ENCODE measurements at regions not wholly inside any gene's neighbourhood (a gene's known extent, or its start where the extent isn't known, plus 50 kb on each side); places are given as distances from the start of the nearest gene placed in this dataset.

- no peak for DNase-seq
These were observed 185.6 kb upstream of the SFRP2 start for GRCh38 chr4:153974452-153974851.

GRCh38 chr4:153973942-153974341, 185.1 kb upstream of the SFRP2 start:
- no peak for DNase-seq

- DNase-seq, result no peak
These were observed 183.0 kb upstream of the SFRP2 start for GRCh38 chr4:153971899-153972298.

- DNase-seq, result no peak
These were observed 181.3 kb upstream of the SFRP2 start for GRCh38 chr4:153970169-153970568.

GRCh38 chr4:153969542-153969941, 180.7 kb upstream of the SFRP2 start:
- no peak for DNase-seq

GRCh38 chr4:153966641-153967040, 177.8 kb upstream of the SFRP2 start:
- no peak for DNase-seq

- no peak for DNase-seq
These were observed 174.3 kb upstream of the SFRP2 start for GRCh38 chr4:153963216-153963615.

- no peak for DNase-seq
These were observed 173.6 kb upstream of the SFRP2 start for GRCh38 chr4:153962311-153963039.

GRCh38 chr4:153955327-153955726, 166.4 kb upstream of the SFRP2 start:
- no peak for DNase-seq

- no peak for DNase-seq
These were observed 165.8 kb upstream of the SFRP2 start for GRCh38 chr4:153954654-153955053.

- DNase-seq, result no peak
These were observed 161.5 kb upstream of the SFRP2 start for GRCh38 chr4:153950100-153950979.

- no peak for DNase-seq
These were observed 159.2 kb upstream of the SFRP2 start for GRCh38 chr4:153948041-153948440.

- DNase-seq, result no peak
These were observed 158.2 kb upstream of the SFRP2 start for GRCh38 chr4:153947124-153947523.

GRCh38 chr4:153945704-153946103, 156.8 kb upstream of the SFRP2 start:
- no peak for DNase-seq

GRCh38 chr4:153943738-153944415, 155.0 kb upstream of the SFRP2 start:
- DNase-seq, result no peak

- no peak for DNase-seq
These were observed 152.0 kb upstream of the SFRP2 start for GRCh38 chr4:153940916-153941315.

GRCh38 chr4:153939570-153939969, 150.7 kb upstream of the SFRP2 start:
- no peak for DNase-seq

- no peak for DNase-seq
These were observed 150.1 kb upstream of the SFRP2 start for GRCh38 chr4:153938994-153939393.

- DNase-seq, result no peak
These were observed 148.4 kb upstream of the SFRP2 start for GRCh38 chr4:153937289-153937688.

GRCh38 chr4:153936121-153936520, 147.2 kb upstream of the SFRP2 start:
- no peak for DNase-seq

- DNase-seq, result no peak
These were observed 145.8 kb upstream of the SFRP2 start for GRCh38 chr4:153934688-153935017.

GRCh38 chr4:153933915-153934687, 145.2 kb upstream of the SFRP2 start:
- no peak for DNase-seq

GRCh38 chr4:153931804-153932203, 142.9 kb upstream of the SFRP2 start:
- DNase-seq, result no peak

Data from activated T-cell treated with anti-CD3 and anti-CD28 coated beads, Interleukin-2, amount 50 U/mL, for 1 hour (primary cell).